VCaP (cell line): ENCODE measurements at regions not wholly inside any gene's neighbourhood (a gene's known extent, or its start where the extent isn't known, plus 50 kb on each side); places are given as distances from the start of the nearest gene placed in this dataset.

ENCODE experiments used
- H3K27ac ChIP-seq: fragments of 450-650 bp; 2 replicates; pipeline ENCODE4 v1.5.1; 2017
- TF ChIP-seq, protein P1 (sequence below): fragments of 450-650 bp; conservative IDR thresholded peaks from 2 replicates; pipeline ENCODE4 v1.5.1; 2017; ENCODE audit warnings: mild to moderate bottlenecking, moderate library complexity

DNA sequence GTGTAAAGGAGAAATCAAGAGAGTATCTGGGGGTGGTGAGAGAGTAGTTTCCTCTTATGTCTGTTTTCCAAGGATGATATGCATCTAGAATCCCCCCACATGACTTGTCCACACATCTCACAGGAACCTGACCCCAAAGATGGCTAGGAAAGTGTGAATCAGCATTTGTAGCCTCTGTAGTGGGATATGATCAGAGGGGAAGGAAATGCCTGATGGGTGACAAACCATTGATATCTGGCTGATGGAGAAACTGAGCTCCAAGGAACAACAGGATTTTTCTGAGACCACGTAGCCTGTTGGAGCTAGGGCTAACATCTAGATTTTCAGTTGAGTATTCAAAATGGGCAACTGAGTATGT lies 369.4 kb downstream of the DDX10 start:
- H3K27ac ChIP-seq = no peak overlapping the region
- TF ChIP-seq, protein P1, sequence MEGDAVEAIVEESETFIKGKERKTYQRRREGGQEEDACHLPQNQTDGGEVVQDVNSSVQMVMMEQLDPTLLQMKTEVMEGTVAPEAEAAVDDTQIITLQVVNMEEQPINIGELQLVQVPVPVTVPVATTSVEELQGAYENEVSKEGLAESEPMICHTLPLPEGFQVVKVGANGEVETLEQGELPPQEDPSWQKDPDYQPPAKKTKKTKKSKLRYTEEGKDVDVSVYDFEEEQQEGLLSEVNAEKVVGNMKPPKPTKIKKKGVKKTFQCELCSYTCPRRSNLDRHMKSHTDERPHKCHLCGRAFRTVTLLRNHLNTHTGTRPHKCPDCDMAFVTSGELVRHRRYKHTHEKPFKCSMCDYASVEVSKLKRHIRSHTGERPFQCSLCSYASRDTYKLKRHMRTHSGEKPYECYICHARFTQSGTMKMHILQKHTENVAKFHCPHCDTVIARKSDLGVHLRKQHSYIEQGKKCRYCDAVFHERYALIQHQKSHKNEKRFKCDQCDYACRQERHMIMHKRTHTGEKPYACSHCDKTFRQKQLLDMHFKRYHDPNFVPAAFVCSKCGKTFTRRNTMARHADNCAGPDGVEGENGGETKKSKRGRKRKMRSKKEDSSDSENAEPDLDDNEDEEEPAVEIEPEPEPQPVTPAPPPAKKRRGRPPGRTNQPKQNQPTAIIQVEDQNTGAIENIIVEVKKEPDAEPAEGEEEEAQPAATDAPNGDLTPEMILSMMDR = no peak

DNA sequence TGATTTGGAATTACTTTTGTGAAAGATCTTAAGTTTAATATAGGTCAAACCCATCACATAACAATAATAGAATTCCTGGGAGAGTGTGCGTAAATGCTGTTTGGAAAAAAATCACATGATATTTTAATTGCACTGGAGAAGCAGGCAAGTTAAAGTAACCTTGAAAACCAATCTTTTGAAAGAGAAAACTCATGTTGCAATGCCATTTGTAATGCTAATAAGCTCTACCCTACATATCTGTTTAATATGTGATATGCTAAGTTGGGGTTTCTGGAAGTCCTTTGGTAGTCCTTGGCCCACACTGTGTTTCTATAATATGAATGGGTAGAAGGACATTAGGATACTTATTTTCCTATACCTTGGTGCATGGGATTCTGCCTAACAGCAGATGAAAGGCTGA lies 370.4 kb downstream of the DDX10 start:
- H3K27ac ChIP-seq = no peak overlapping the region
- TF ChIP-seq, protein P1 = no peak

DNA sequence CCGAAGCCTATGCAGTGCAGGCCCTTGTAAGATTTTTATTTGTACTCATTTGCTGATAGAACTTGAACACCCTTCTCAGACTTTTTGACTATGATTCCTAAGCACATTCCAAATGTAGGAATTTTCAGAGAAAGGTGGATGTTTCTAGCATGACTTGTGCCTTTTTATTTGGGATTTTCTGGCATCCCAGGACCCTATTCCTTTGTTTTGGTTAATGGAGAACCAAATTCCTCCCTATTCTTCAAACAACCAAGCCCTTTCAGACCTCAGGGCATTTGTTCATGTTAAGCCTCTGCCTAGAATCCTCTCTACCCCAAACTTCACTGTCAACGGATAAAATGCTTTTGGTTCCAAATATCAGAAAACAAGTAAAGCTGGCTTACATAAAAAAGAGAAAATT lies 371.1 kb downstream of the DDX10 start:
- no peak overlapping the region for H3K27ac ChIP-seq
- TF ChIP-seq, protein P1 = no peak

DNA sequence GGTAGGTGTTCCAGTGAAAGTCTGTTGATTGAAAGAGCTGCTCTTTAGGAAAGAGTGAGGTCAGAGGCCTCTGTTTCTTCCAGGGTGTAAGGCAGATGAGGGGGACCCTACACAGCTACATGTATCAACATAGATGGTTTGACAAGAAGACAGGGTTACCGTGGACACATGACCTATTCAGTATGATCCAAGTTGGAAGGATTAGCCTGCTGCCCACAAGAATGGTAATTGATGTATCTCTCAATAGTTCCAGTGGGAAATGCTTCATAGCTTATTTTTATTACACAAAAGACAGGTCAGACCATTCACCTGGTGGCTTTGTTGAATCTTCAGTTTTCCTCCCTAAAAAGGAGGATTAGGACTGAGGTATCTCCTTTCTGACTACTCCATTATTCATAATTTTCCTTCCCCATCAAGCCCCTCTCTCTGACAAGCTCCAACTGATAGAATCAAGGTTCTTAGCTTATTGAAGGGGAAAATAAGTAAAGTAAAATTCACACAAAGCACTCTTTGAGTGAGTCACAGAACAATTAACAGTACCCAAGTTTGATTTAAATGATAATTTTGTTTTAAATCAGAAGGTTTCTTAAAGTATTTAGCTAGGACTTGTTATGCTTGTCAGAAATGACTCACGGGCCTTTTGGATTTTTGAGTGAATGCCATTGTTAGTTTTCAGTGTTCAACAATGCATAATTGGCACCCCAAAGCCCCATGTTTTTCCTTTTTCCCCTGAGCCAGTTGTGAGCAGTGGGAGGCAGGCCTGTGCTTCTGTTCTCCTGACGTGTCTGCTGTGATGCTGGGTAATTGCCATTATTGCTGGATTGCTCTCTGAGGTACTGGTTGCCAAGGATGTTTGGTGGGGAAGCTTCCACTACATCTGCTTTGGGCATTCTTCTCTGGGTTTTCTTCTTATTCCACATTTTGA lies 373.2 kb downstream of the DDX10 start:
- no peak overlapping the region for H3K27ac ChIP-seq
- TF ChIP-seq, protein P1 = no peak

DNA sequence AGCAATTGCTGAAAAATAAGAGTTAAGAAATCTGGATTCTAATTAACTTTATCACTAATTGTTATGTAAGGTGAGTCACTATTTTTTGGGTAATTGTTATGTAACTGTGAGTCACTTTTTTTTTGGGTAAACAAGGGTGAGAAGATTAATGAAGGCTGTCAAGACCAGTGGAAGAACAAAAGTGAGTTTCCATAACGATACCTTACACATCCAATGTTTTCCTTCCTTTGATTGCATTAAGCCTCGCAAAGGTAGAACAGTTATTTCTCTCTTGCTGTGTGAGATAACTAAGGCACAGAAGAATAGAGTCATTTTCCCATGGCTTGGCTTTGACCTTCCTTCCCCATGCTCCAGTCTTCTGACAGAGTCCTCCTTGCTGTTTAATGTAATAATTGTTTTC lies 374.7 kb downstream of the DDX10 start:
- TF ChIP-seq, protein P1 = no peak
- H3K27ac ChIP-seq = no peak overlapping the region

DNA sequence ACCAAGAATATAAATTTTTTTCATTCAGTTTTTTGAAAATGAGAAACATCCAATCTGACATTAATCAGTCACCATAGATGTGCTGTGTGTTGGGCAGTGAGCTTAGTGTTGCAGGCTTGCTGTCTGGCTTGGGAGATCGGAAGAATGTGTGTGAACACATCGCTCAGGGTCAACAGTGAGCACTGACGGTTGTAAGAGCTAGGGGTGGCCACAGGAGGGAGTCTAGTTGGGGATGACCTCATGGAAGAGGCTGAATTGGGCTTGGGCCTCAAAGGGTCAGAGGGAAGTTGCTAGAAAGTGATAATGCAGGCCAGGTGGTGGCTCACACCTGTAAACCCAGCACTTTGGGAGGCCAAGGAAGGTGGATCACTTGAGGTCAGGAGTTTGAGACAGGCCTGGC lies 375.4 kb downstream of the DDX10 start:
- H3K27ac ChIP-seq = no peak overlapping the region

DNA sequence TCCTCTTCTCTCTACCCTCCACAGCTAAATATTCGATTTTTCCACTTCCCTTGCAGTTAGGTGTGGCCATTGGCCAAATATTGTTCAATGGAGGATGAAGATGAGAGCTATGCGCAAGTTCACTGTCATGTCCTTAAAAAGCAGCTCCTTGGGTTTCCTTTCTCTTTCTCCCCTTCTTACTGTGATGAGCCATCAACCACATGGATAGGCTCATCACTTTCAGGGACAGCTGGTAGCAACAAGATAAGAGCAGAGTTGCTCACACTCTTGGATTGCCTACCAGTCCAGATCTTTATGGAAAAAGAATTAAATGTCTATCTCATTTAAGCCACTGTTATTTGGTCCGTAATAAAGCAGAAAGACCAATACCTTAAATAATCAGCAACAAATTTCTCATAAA lies 377.0 kb downstream of the DDX10 start:
- TF ChIP-seq, protein P1 = no peak
- H3K27ac ChIP-seq = no peak overlapping the region

More for the DNA sequence above, 375.4 kb downstream of the DDX10 start:
- TF ChIP-seq, protein P1 = peak; percentile 41
